ENCODE measurements at regions not wholly inside any gene's neighbourhood (a gene's known extent, or its start where the extent isn't known, plus 50 kb on each side); places are given as distances from the start of the nearest gene placed in this dataset.

- peak; percentile 44 for DNase-seq (ENCODE audit: low read depth, low spot score)
- in situ Hi-C loops (cut with HindIII; ENCODE audit: low pct_unique_long_range_greater_than_20kb, low sequenced_read_pairs), result no loop called here
Measured at GRCh38 chr2:240319221-240319854, 116.1 kb upstream of the GPC1 start.

- DNase-seq (ENCODE audit: low read depth, low spot score), result no peak
- in situ Hi-C loops (cut with HindIII; ENCODE audit: low pct_unique_long_range_greater_than_20kb, low sequenced_read_pairs), result no loop called here
Measured at GRCh38 chr2:240319855-240320203, 115.6 kb upstream of the GPC1 start.

- no peak for DNase-seq (ENCODE audit: low read depth, low spot score)
- in situ Hi-C loops (cut with HindIII; ENCODE audit: low pct_unique_long_range_greater_than_20kb, low sequenced_read_pairs), result no loop called here
Measured at GRCh38 chr2:240320204-240320993, 115.1 kb upstream of the GPC1 start.

- no peak for DNase-seq (ENCODE audit: low read depth, low spot score)
- in situ Hi-C loops (cut with HindIII; ENCODE audit: low pct_unique_long_range_greater_than_20kb, low sequenced_read_pairs), result no loop called here
Measured at GRCh38 chr2:240322231-240322955, 113.1 kb upstream of the GPC1 start.

- in situ Hi-C loops (cut with HindIII; ENCODE audit: low pct_unique_long_range_greater_than_20kb, low sequenced_read_pairs), result no loop called here
- DNase-seq (ENCODE audit: low read depth, low spot score), result no peak
Measured at GRCh38 chr2:240322991-240323390, 112.5 kb upstream of the GPC1 start.

GRCh38 chr2:240323601-240324291, 111.7 kb upstream of the GPC1 start:
- in situ Hi-C loops (cut with HindIII; ENCODE audit: low pct_unique_long_range_greater_than_20kb, low sequenced_read_pairs), result no loop called here
- DNase-seq (ENCODE audit: low read depth, low spot score), result no peak

- no peak for DNase-seq (ENCODE audit: low read depth, low spot score)
- in situ Hi-C loops (cut with HindIII; ENCODE audit: low pct_unique_long_range_greater_than_20kb, low sequenced_read_pairs), result no loop called here
Measured at GRCh38 chr2:240324312-240325015, 111.0 kb upstream of the GPC1 start.

- in situ Hi-C loops (cut with HindIII; ENCODE audit: low pct_unique_long_range_greater_than_20kb, low sequenced_read_pairs), result no loop called here
- no peak for DNase-seq (ENCODE audit: low read depth, low spot score)
Measured at GRCh38 chr2:240325016-240326007, 110.2 kb upstream of the GPC1 start.

- DNase-seq (ENCODE audit: low read depth, low spot score), result no peak
- in situ Hi-C loops (cut with HindIII; ENCODE audit: low pct_unique_long_range_greater_than_20kb, low sequenced_read_pairs), result no loop called here
Measured at GRCh38 chr2:240326246-240326645, 109.2 kb upstream of the GPC1 start.

GRCh38 chr2:240326886-240327285, 108.6 kb upstream of the GPC1 start:
- DNase-seq (ENCODE audit: low read depth, low spot score), result no peak
- in situ Hi-C loops (cut with HindIII; ENCODE audit: low pct_unique_long_range_greater_than_20kb, low sequenced_read_pairs), result no loop called here

- in situ Hi-C loops (cut with HindIII; ENCODE audit: low pct_unique_long_range_greater_than_20kb, low sequenced_read_pairs), result no loop called here
- DNase-seq (ENCODE audit: low read depth, low spot score), result no peak
Measured at GRCh38 chr2:240327566-240327965, 107.9 kb upstream of the GPC1 start.

GRCh38 chr2:240328526-240328925, 106.9 kb upstream of the GPC1 start:
- no peak for DNase-seq (ENCODE audit: low read depth, low spot score)
- in situ Hi-C loops (cut with HindIII; ENCODE audit: low pct_unique_long_range_greater_than_20kb, low sequenced_read_pairs), result no loop called here

- no peak for DNase-seq (ENCODE audit: low read depth, low spot score)
- in situ Hi-C loops (cut with HindIII; ENCODE audit: low pct_unique_long_range_greater_than_20kb, low sequenced_read_pairs), result no loop called here
Measured at GRCh38 chr2:240329116-240329665, 106.3 kb upstream of the GPC1 start.

- in situ Hi-C loops (cut with HindIII; ENCODE audit: low pct_unique_long_range_greater_than_20kb, low sequenced_read_pairs), result no loop called here
- DNase-seq (ENCODE audit: low read depth, low spot score), result no peak
Measured at GRCh38 chr2:240329778-240330177, 105.7 kb upstream of the GPC1 start.

GRCh38 chr2:240333985-240334384, 101.5 kb upstream of the GPC1 start:
- in situ Hi-C loops (cut with HindIII; ENCODE audit: low pct_unique_long_range_greater_than_20kb, low sequenced_read_pairs), result no loop called here
- DNase-seq (ENCODE audit: low read depth, low spot score), result no peak

GRCh38 chr2:240335061-240335460, 100.4 kb upstream of the GPC1 start:
- no peak for DNase-seq (ENCODE audit: low read depth, low spot score)
- in situ Hi-C loops (cut with HindIII; ENCODE audit: low pct_unique_long_range_greater_than_20kb, low sequenced_read_pairs), result no loop called here
